ENCODE measurements at regions not wholly inside any gene's neighbourhood (a gene's known extent, or its start where the extent isn't known, plus 50 kb on each side); places are given as distances from the start of the nearest gene placed in this dataset.

DNA sequence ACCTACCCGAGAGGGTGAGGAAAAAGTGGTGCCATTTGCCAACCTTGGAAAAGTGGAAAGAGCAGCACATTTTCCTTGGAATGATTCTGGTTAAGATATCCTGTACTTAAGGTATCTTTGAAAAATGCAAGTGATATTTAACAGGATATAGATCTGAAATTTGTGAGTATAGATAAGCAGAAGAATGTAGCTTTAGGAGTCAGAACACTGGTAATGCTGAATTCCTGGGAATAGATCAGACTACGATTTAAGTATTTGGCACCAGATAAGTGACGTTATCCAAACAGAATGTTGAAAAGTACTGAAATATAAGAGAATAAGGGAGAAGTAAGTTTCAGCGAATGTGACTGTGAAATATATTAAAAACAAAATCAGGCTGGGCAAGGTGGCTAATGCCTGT is 210.1 kb downstream of the PCDH7 start:
- FAIRE-seq (no peak), DNase-seq (ENCODE audit: low spot score) (no peak)

GRCh38 chr4:30932581-30932980 is 212.4 kb downstream of the PCDH7 start:
- no peak for FAIRE-seq
- DNase-seq (ENCODE audit: low spot score): no peak

GRCh38 chr4:30939069-30939468 is 218.9 kb downstream of the PCDH7 start:
- FAIRE-seq (no peak), DNase-seq (ENCODE audit: low spot score) (no peak)

DNA sequence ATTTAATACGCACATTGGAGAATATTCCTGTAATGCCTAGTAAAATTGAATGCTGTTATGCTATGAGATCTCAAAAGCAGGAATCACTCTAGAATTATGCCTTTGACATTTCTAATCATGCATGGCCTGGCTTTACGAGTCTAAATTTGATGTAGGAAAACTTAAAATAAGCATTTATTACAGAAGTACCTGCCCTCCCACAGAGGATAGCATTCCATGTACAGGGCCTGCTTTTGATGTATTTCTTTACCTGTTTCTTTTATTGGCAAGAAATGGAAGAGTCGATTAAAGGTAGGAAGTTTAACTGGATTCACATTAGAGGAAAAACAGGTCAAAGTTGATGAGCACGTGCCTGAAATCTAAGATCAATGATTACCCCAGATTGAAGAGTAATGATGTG is 219.5 kb downstream of the PCDH7 start:
- no peak for DNase-seq (ENCODE audit: low spot score)
- no peak for FAIRE-seq

- no peak for FAIRE-seq
- no peak for DNase-seq (ENCODE audit: low spot score)
These were observed 221.5 kb downstream of the PCDH7 start for GRCh38 chr4:30941641-30942040.

DNA sequence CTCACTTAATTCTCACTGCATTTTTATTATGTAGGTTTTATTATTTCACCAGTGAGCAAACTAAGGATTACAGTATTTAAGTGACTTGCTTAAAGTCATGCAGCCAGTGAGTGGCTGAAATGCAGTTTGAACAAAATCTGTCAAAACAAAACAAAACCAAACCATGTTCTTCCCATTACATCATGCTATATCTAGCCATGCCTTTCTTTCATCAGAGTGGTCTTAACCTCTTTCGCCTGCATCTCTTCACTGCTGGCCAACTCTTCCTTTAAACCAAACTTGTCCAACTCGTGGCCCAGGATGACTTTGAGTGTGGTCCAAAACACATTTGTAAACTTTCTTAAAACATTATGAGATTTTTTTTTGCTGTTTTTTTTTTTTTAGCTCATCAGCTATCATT is 223.2 kb downstream of the PCDH7 start:
- DNase-seq (ENCODE audit: low spot score) (no peak), FAIRE-seq (no peak)

DNA sequence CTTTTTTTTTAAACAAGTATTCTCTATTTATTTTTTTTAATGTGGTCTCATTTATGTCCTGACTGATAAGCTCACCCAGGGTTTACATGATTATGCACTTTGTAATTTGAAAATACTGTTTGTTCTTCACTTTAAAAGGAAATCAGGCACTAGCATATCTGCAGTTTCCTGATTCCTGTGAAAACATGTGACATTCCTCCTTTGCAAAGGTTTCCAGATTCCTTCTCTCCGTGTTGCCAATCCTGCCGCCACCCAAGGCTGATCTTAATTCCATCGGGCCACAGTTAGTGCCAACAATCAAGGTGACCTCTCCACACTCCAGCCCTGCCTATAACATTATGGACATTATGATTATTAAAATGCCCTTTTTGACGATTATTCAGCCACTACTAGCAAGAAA is 225.4 kb downstream of the PCDH7 start:
- DNase-seq (ENCODE audit: low spot score) (no peak), FAIRE-seq (no peak)

DNA sequence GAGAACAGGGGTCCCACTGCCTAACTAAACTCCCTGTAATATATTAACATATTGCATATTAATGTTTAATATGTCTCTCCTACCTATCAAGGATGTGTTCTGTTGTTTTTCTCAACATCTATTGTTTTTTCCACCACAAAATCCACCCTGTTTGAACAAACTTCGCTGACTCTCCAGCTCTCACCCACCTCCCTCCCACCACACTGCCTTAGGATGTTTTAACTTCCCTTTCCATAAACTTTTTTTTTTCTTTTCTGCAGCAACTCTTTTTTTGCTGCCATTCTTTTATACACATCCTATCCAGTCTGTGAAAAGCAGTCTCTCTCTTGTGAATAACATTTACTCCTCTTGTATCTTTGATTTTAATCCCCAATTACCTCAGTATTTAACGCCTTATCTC is 226.1 kb downstream of the PCDH7 start:
- no peak for DNase-seq (ENCODE audit: low spot score)
- FAIRE-seq: no peak

DNA sequence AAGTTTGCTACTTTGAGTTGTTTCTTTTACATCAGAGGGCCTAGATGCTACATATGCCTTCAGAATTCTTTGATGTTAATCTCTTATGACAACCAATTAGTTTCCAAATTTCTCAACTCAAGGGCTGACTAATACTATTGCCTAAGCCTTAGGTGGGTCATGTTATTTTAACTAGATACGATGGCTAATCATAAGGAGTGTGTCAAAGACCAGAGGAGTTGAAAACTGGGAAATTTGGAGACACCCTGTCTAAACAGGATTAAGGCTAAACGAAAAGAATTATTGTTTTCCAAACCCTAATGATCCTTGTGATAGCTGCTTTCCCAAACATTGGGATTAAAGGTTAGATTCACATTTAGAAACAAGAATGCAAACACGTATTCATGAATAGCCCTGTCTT is 228.5 kb downstream of the PCDH7 start:
- DNase-seq (ENCODE audit: low spot score) (no peak), FAIRE-seq (no peak)

GRCh38 chr4:30950737-30951136 is 230.6 kb downstream of the PCDH7 start:
- DNase-seq (ENCODE audit: low spot score): no peak
- FAIRE-seq: no peak

DNA sequence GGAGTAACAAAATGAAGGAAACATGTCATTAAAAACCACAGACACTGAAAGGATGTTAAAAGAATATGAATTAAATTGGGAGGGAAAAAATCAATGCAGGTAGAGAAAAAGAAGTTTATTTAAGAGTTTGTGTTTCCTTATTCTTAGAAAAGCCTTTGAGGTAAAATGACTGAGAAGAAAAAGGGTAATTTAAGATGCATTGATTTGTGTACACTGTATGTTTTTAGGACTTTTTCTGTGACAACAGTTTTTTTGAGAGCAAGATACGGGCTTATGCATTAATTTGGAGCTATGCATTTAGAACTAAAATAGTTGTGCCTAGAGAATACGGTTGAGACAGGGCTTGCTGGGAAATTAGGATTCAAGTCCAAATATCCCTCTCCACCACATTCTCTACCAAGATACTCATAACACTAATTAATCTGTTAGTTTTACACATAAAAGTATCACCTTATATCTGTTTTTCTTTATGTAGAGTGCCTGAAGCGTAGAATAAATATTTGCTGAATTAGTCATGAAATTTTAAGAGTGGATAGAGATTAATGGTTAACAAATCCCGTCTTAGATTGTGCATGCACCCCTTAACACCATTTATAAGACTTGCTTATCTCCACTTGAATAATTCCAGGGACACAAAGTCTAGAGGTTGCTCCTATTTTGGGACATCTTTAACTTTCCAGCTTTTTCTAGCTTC is 232.5 kb downstream of the PCDH7 start:
- FAIRE-seq (peak; percentile 94), DNase-seq (ENCODE audit: low spot score) (peak; percentile 62)

DNA sequence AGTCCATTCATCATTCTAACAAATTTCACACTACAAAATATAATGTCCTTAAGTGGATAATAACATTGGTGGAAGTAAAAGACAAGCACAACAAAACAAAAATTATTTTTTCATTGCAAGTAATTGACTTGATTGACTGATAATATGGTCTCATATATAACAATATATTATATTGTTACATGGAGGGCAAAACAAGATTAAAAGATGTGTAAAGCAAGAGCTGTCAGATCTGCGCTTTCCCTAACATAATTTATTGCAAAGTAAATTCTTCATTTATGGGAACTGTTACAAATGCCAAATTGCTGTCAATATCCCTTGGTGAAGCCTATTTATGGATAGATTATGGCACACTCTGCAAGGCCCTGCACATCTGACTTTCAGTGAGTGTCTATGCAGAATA is 233.6 kb downstream of the PCDH7 start:
- DNase-seq (ENCODE audit: low spot score) (no peak), FAIRE-seq (no peak)

GRCh38 chr4:30956916-30957315 is 236.7 kb downstream of the PCDH7 start:
- FAIRE-seq (no peak), DNase-seq (ENCODE audit: low spot score) (no peak)

GRCh38 chr4:30957706-30958105 is 237.5 kb downstream of the PCDH7 start:
- FAIRE-seq (no peak), DNase-seq (ENCODE audit: low spot score) (no peak)

DNA sequence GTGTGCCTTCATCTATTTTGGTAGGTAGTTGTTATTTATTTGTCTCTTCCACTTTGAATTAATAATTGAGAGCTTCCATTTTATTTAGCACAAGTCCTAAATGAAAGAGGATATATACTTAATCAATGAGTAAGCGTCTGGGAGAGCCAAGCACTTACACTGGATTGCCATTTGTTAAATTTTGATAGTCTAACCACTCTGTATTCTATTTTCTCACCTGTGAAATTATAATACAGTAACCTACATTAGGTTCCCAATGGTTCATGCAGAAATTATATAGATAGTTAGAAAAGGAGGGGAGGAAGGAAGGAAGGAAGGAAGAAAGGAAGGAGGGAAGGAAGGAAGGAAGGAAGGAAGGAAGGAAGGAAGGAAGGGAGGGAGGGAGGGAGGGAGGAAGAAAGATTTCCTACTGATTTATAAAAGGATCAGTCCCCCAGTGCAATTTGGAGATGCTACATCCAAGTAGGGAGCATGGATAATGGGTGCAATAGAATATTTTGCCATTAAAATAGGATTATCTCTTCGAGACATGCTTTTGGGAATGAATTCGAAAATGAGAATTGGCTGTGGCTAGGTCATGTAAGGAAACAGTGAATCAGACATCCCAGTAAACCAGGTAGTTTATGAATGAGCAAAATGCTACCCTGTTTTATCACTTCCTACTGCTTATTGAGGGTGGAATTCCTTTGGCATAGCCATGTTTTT is 239.8 kb downstream of the PCDH7 start:
- no peak for DNase-seq (ENCODE audit: low spot score)
- no peak for FAIRE-seq

- FAIRE-seq (no peak), DNase-seq (ENCODE audit: low spot score) (no peak)
These were observed 242.8 kb downstream of the PCDH7 start for GRCh38 chr4:30962939-30963338.

- DNase-seq (ENCODE audit: low spot score) (no peak), FAIRE-seq (no peak)
These were observed 248.8 kb downstream of the PCDH7 start for GRCh38 chr4:30968926-30969325.

DNA sequence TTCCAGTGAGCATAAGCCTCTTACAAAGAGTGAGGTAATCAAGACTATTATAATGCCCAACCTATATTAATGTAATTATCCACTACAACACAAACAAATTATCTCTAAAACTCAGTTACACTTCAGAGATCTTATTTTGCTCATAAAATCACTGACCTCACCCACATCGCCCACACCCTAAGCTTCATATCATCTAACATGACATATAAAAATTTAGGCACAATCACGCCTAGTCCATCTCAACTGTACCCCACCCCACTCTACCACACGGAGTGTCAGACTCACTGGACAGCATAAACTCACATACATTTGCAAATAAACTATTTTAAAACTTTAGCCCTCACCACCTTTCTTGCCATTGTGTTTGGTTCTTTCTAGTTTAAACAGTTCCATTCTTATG is 252.4 kb downstream of the PCDH7 start:
- DNase-seq (ENCODE audit: low spot score) (no peak), FAIRE-seq (no peak)

- DNase-seq (ENCODE audit: low spot score): no peak
- FAIRE-seq: no peak
These were observed 253.8 kb downstream of the PCDH7 start for GRCh38 chr4:30973993-30974392.

- FAIRE-seq: no peak
These were observed 259.2 kb downstream of the PCDH7 start for GRCh38 chr4:30979402-30979801.

DNA sequence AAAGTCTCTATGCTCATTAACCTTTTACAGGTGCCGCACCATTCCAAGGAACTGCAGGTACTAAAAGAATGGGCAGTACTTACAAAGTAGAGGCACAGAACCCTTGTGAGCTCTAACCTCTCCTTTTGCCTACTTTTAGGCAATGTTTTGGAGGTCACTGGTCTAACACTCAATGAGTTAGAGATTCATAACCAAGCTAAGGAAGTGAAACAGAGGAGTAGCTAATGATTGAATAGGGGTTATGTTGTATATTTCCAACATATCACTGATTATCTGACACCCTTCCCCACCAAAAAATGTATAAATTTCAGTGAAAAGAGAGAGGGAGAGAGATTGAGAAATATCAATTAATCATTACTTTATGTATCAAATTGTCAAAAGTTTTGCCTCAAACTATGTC is 269.3 kb downstream of the PCDH7 start:
- no peak for DNase-seq (ENCODE audit: low spot score)
- no peak for FAIRE-seq

More at GRCh38 chr4:30979402-30979801, 259.2 kb downstream of the PCDH7 start:
- no peak for DNase-seq (ENCODE audit: low spot score)

- no peak for FAIRE-seq
These were observed 276.7 kb downstream of the PCDH7 start for GRCh38 chr4:30996841-30997240.

GRCh38 chr4:31005037-31005436 is 284.9 kb downstream of the PCDH7 start:
- DNase-seq (ENCODE audit: low spot score): no peak
- FAIRE-seq: no peak

More at GRCh38 chr4:30996841-30997240, 276.7 kb downstream of the PCDH7 start:
- no peak for DNase-seq (ENCODE audit: low spot score)
